AG04450 (cell line): ENCODE measurements at regions not wholly inside any gene's neighbourhood (a gene's known extent, or its start where the extent isn't known, plus 50 kb on each side); places are given as distances from the start of the nearest gene placed in this dataset.

Experiments
- CTCF ChIA-PET: fragments of 300-600, 350-600 bp; formaldehyde crosslinking; extraction: SDS; loops from one replicate; lab custom pipeline; 2022; ENCODE audit warnings: antibody characterized with exemption, inconsistent platforms; lab: Charles Lee
- POLR2A ChIA-PET: fragments of 350-600 bp; formaldehyde crosslinking; extraction: SDS; loops from one replicate; lab custom pipeline; 2021; ENCODE audit warnings: antibody characterized with exemption, inconsistent platforms; lab: Yijun Ruan, JAX
- DNase-seq: peaks from one replicate; pipeline ENCODE4 v3.0.0-alpha.2; 2011; ENCODE audit warnings: low read depth, low spot score
- H3K27ac ChIP-seq: one replicate; pipeline ENCODE4 v1.5.1; 2012; ENCODE audit warnings: low read depth, low read length, control low read depth
- H3K27me3 ChIP-seq: one replicate; pipeline ENCODE4 v1.6.0; 2012; ENCODE audit warnings: low read length; ENCODE audit not compliant: control insufficient read depth, insufficient read depth
- H3K4me3 ChIP-seq: 2 replicates; pipeline ENCODE4 v1.5.1; 2011; ENCODE audit warnings: mild to moderate bottlenecking, low read depth, low read length, control low read depth
- H3K9me3 ChIP-seq: 2 replicates; pipeline ENCODE4 v1.5.1; 2012; ENCODE audit warnings: low read length; ENCODE audit not compliant: control insufficient read depth, insufficient read depth
- TF ChIP-seq, protein P1 (sequence below): IDR thresholded peaks from 2 replicates; pipeline ENCODE4 v1.5.1; 2011; ENCODE audit warnings: low read depth, low read length, control low read depth, inconsistent platforms

DNA sequence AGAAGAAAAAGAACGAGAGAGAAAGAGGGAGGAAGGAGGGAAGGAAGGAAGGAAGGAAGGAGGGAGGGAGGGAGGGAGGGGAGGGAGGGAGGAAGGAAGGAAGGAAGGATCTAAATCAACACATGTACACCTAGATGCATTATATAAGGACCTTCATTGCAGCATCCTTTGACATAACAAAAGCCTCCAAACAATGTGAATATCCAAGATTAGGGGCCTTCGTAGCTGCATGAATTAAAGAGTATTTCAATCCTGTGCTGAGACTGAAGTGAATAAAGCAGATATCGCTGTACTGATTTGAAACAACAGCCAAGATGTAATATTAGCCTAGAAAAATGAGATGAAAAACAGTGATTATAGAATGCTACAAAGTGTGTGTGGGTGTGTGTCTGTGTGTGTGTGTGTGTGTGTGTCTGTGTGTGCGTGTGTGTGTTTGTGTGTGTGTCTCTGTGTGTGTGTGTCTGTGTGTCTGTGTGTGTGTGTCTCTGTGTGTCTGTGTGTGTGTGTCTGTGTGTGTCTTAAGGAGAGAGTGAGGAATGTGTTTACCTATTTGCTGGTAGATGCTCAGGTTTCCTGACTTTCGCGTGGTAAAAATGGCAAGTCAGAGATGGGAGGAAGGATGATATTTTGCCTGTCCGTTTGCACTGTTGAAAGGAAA is 129.0 kb upstream of the PTPN1 start:
- POLR2A ChIA-PET, result no interaction called here
- DNase-seq, result no peak
- no peaks in the 10 kb centered on the region for H3K27me3 ChIP-seq
- CTCF ChIA-PET, result no interaction called here
- no peak overlapping the region for H3K27ac ChIP-seq
- H3K4me3 ChIP-seq, result no peak overlapping the region
- H3K9me3 ChIP-seq, result no peaks in the 10 kb centered on the region
- TF ChIP-seq, protein P1, sequence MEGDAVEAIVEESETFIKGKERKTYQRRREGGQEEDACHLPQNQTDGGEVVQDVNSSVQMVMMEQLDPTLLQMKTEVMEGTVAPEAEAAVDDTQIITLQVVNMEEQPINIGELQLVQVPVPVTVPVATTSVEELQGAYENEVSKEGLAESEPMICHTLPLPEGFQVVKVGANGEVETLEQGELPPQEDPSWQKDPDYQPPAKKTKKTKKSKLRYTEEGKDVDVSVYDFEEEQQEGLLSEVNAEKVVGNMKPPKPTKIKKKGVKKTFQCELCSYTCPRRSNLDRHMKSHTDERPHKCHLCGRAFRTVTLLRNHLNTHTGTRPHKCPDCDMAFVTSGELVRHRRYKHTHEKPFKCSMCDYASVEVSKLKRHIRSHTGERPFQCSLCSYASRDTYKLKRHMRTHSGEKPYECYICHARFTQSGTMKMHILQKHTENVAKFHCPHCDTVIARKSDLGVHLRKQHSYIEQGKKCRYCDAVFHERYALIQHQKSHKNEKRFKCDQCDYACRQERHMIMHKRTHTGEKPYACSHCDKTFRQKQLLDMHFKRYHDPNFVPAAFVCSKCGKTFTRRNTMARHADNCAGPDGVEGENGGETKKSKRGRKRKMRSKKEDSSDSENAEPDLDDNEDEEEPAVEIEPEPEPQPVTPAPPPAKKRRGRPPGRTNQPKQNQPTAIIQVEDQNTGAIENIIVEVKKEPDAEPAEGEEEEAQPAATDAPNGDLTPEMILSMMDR, result no peak

DNA sequence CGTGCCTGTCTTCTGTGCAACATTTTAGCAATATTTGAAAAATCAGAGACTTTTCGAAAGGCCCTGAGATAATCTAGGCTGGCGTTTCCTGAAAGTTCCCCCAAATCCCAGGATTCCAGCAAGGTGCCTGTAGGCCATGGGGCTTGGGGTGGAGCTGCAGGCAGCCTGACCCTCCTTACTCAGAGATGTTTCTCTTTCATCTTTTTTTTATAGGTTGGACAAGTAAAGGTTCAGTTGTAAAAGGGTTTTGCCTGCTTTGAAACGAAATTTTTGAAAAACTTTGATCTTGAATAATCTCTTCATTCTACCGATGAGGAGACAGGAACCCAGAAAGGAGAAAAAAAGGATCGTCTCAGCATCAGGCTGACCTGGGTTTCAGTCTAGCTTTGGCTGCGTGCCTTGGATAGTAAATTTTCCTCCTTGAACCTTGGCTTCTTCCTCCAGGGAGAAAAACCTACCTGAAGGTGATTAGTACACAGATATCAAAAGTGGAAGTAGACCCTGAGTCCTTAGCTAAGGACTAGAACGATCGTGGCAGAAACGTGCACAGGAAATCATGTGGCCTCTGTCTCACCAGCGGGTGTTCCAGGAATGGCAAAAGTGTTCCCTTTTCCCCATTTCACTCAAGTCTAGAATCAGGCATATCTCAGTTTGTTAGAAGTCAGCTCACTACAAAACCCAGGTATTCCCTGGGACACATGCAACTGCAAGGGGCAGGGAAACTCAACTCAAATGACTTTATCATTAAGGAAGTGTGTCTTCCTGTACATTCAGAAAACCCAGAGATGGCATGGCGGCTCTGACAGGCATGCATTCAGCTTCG is 128.2 kb upstream of the PTPN1 start:
- H3K27ac ChIP-seq, result no peak overlapping the region
- no peak overlapping the region for H3K4me3 ChIP-seq
- H3K9me3 ChIP-seq, result no peaks in the 10 kb centered on the region
- POLR2A ChIA-PET, result no interaction called here
- no peaks in the 10 kb centered on the region for H3K27me3 ChIP-seq
- TF ChIP-seq, protein P1, result no peak
- CTCF ChIA-PET, result no interaction called here
- DNase-seq, result no peak

DNA sequence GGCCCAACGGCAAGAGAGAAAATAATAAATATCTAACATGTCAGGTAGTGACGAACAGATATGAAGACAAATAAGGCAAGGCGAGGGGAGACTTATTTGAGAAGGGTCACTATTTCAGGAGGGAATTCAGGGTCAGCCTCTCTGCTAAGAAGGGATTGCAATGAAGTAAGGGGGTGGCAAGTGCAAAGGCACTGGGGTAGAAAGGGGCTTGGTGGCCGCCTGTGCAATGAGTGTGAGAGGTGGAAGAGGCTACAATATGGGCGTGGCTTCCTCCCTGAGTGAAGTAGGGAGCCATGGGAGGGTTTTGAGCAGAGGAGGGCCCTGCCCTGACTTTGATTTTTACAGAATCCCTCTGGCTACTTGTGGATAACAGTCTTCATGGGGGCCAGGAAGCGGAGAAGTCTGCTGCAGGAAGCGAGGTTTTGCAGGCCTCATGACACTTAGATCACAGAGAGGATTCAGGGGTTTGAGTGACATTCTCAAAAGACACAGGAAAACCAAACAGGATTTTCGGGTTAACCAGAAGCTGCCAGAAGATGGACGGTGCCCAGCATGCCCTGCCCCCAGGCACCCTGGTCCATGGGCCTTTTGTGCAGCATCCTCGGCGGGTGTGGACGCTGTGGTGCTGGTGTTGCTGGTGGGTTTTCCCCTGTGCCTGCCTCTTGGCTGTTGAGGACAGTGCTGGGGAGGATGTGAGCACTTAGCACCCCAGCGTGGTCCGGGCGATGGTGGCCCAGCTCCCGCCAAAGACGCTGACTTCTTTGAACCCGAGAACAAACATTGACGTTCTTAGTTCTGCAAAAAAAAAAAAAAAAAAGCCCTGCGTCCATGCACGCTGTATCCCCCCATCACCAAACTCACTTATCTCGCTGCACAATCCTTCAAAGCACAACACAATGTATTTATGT is 124.2 kb upstream of the PTPN1 start:
- POLR2A ChIA-PET, result no interaction called here
- CTCF ChIA-PET, result no interaction called here
- Histone ChIP-seq H3K27me3 (no peaks in the 10 kb centered on the region), H3K27ac (peak overlapping the region; percentile 11), H3K4me3 (no peak overlapping the region), H3K9me3 (no peaks in the 10 kb centered on the region)
- TF ChIP-seq, protein P1, result no peak
- DNase-seq, result no peak

DNA sequence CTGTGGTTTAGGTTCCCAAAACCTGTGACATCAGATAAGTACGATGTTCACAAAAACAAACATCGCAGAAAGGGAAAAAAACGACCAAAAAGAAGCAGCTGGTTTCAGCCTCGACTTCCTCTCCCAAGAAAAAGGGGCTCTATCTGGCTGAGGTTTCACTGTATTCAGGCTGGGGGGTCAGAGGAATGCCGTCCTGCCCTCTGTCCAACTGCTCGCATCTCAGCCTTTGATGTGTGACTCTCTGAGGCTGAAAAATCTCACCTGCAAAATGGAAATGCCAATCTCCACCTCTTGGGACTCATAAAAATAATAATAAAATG is 123.6 kb upstream of the PTPN1 start:
- H3K27ac ChIP-seq, result no peak overlapping the region
- H3K9me3 ChIP-seq, result no peaks in the 10 kb centered on the region
- ChIA-PET CTCF (interaction anchor here (1.4 kb wide), 1 partner anchor 8 kb away, joined by 4 read pairs; no protein-coding TSS in a partner anchor), POLR2A (no interaction called here)
- H3K4me3 ChIP-seq, result no peak overlapping the region
- TF ChIP-seq, protein P1, result no peak
- H3K27me3 ChIP-seq, result no peaks in the 10 kb centered on the region
- DNase-seq, result no peak
